Adrenal gland (tissue), 5 donors: ENCODE measurements at regions not wholly inside any gene's neighbourhood (a gene's known extent, or its start where the extent isn't known, plus 50 kb on each side); places are given as distances from the start of the nearest gene placed in this dataset.

Experiments
- POLR2A ChIP-seq, 2 donors: fragments of 450-650 bp; IDR thresholded peaks; one replicate each; pipeline ENCODE4 v1.6.1; 2017; ENCODE audit warnings: antibody characterized with exemption in 2 of 2, mild to moderate bottlenecking in 2 of 2, moderate library complexity in 1 of 2
- TF ChIP-seq, protein P1 (sequence below), 6 experiments: fragments of 450-650 bp in 4 of 6; fragments of 200-600 bp in 2 of 6; sonication (generic) in 1 of 6; IDR thresholded peaks; 1 replicate in 5 of 6; 2 replicates in 1 of 6; pipeline versions ENCODE4 v1.5.1 to v1.8.0; 2016 to 2021; ENCODE audit warnings: antibody characterized with exemption in 6 of 6, mild to moderate bottlenecking in 2 of 6, moderate library complexity in 1 of 6
- donor health status: DM: no; HTN: no; CAD: no.

DNA sequence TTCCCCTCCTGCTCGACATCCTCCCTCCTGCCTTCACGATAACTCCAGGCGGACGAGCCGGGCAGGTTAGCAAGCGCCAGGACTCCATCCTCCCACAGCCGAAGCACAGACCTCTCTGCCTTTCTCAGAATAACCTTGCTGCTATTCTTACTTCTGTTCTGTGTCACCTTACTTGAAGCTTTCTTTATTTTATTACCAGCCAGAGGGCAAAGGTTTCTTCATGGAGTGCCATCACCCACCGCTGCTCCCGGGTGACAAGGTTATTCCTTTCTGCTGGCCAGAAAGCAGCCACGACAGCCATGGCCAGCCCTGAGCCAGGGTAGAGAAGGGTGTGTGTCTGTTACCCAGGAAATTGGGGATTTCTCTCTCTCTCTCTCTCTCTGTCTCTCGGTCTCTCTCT, 227.1 kb downstream of the ANAPC1 start:
- TF ChIP-seq, protein P1, sequence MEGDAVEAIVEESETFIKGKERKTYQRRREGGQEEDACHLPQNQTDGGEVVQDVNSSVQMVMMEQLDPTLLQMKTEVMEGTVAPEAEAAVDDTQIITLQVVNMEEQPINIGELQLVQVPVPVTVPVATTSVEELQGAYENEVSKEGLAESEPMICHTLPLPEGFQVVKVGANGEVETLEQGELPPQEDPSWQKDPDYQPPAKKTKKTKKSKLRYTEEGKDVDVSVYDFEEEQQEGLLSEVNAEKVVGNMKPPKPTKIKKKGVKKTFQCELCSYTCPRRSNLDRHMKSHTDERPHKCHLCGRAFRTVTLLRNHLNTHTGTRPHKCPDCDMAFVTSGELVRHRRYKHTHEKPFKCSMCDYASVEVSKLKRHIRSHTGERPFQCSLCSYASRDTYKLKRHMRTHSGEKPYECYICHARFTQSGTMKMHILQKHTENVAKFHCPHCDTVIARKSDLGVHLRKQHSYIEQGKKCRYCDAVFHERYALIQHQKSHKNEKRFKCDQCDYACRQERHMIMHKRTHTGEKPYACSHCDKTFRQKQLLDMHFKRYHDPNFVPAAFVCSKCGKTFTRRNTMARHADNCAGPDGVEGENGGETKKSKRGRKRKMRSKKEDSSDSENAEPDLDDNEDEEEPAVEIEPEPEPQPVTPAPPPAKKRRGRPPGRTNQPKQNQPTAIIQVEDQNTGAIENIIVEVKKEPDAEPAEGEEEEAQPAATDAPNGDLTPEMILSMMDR (IDR thresholded peaks at IDR 0.05) = no peak
- no peak for TF ChIP-seq POLR2A (IDR thresholded peaks at IDR 0.05)
